ENCODE measurements at regions not wholly inside any gene's neighbourhood (a gene's known extent, or its start where the extent isn't known, plus 50 kb on each side); places are given as distances from the start of the nearest gene placed in this dataset.
"Not testable (repeated sequence)": the region's sequence is repeated elsewhere in the genome, so short reads cannot be mapped to it uniquely, and the experiment has no call there.

DNA sequence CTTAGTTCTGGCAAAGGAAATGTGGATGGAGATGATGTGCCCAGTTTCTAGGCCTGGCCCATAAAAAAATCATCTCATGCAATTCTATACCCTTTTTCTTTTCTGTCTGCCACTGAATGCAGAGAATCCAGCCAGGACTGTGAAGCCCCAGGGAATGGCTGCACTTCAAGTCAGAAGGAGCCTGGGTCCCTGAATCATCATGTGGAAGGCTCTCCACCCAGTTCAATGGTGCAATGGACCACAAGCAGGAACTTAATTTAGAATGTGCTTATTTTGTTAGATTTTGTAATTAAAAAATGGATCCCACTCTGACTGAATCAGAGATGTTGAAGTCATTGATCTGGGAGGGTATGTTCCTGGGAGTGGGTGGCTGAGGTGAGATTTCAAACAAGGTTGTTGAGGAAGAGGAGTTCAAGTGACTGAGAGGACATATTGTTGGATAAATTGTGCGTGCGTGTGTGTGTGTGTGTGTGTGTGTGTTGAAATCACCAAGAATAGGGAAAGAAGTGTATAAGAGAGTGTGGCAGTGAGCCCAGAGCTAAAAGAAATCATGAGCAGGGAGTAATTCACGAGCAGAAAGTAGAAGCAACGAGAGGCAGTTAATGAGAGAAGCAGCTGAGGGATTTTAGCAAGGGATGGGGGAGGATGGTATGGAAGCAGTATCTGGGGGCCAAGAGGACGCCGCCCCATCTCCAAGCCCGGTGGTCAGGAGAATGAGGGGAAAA lies 125.4 kb downstream of the TMX1 start:
- no peaks in the 10 kb centered on the region for H3K36me3 ChIP-seq
- no peak for DNase-seq
- TF ChIP-seq, protein P1, sequence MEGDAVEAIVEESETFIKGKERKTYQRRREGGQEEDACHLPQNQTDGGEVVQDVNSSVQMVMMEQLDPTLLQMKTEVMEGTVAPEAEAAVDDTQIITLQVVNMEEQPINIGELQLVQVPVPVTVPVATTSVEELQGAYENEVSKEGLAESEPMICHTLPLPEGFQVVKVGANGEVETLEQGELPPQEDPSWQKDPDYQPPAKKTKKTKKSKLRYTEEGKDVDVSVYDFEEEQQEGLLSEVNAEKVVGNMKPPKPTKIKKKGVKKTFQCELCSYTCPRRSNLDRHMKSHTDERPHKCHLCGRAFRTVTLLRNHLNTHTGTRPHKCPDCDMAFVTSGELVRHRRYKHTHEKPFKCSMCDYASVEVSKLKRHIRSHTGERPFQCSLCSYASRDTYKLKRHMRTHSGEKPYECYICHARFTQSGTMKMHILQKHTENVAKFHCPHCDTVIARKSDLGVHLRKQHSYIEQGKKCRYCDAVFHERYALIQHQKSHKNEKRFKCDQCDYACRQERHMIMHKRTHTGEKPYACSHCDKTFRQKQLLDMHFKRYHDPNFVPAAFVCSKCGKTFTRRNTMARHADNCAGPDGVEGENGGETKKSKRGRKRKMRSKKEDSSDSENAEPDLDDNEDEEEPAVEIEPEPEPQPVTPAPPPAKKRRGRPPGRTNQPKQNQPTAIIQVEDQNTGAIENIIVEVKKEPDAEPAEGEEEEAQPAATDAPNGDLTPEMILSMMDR (IDR thresholded peaks at IDR 0.05; ENCODE audit: low read depth, low read length) = no peak
- no peak overlapping the region for H3K4me3 ChIP-seq (ENCODE audit: low read depth, low read length)
- no peaks in the 10 kb centered on the region for H3K27me3 ChIP-seq (ENCODE audit: insufficient read depth, low read depth, severe bottlenecking)
- no peaks in the 10 kb centered on the region for H3K9me3 ChIP-seq (ENCODE audit: severe bottlenecking)
- H3K27ac ChIP-seq = no peak overlapping the region

DNA sequence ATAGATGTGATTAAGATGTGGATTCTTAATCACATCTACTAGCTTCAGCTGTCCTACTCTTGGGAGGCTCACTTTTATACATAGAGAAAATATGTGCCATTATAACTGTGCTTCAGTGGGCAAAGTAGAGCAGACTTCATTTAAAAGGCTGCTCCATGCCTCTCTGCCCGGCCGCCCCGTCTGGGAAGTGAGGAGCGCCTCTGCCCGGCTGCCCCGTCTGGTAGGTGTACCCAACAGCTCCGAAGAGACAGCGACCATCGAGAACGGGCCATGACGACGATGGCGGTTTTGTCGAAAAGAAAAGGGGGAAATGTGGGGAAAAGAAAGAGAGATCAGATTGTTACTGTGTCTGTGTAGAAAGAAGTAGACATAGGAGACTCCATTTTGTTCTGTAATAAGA lies 126.4 kb downstream of the TMX1 start:
- not testable (repeated sequence) for DNase-seq; H3K4me3 ChIP-seq (ENCODE audit: low read depth, low read length); H3K27me3 ChIP-seq (ENCODE audit: insufficient read depth, low read depth, severe bottlenecking); H3K36me3 ChIP-seq; H3K9me3 ChIP-seq (ENCODE audit: severe bottlenecking)
- 0 out of 2 replicates have a peak overlapping the region, but pooled peaks have one; percentile 23 for H3K27ac ChIP-seq

DNA sequence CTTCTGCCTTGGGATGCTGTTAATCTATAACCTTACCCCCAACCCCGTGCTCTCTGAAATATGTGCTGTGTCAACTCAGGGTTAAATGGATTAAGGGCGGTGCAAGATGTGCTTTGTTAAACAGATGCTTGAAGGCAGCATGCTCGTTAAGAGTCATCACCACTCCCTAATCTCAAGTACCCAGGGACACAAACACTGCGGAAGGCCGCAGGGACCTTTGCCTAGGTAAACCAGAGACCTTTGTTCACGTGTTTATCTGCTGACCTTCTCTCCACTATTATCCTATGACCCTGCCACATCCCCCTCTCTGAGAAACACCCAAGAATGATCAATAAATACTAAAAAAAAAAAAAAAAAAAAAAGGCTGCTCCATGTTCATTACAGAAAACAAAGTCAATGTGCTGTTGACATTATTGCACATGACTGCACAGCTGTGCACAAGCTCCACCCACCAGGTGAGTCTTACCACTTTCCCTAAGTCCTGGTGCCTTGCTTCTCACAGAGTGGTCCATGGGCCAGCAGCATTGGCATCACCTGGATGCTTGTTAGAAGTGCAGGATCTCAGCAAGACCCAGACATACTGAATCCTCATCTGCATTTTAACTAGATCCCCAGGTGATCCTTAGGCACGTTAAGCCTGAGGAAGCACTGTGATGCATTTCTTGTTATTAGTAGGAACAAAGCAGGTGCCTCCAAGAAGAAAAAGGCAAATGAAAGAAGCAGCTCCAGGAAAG lies 127.0 kb downstream of the TMX1 start:
- not testable (repeated sequence) for H3K9me3 ChIP-seq (ENCODE audit: severe bottlenecking); H3K4me3 ChIP-seq (ENCODE audit: low read depth, low read length); H3K36me3 ChIP-seq; H3K27me3 ChIP-seq (ENCODE audit: insufficient read depth, low read depth, severe bottlenecking); H3K27ac ChIP-seq; DNase-seq

DNA sequence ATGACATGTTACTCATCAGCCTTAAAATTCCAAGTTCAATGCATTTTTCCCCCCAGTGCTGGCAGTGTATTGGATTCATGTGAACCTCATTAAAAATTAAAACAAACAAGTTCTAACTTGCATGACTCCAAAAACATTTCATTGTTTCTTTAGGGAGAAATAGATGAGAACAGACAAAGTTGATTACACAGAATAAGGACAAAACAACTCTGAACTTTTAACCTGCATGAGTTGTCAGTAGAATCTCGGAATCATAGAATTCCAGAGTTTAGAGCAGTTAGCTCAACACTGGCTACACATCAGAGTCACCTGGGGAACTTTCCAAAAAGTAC lies 127.5 kb downstream of the TMX1 start:
- Histone ChIP-seq H3K36me3 (no peaks in the 10 kb centered on the region), H3K27ac (no peak overlapping the region), H3K9me3 (ENCODE audit: severe bottlenecking) (no peaks in the 10 kb centered on the region), H3K4me3 (ENCODE audit: low read depth, low read length) (no peak overlapping the region), H3K27me3 (ENCODE audit: insufficient read depth, low read depth, severe bottlenecking) (no peaks in the 10 kb centered on the region)
- DNase-seq = no peak
- TF ChIP-seq, protein P1 (IDR thresholded peaks at IDR 0.05; ENCODE audit: low read depth, low read length) = no peak

DNA sequence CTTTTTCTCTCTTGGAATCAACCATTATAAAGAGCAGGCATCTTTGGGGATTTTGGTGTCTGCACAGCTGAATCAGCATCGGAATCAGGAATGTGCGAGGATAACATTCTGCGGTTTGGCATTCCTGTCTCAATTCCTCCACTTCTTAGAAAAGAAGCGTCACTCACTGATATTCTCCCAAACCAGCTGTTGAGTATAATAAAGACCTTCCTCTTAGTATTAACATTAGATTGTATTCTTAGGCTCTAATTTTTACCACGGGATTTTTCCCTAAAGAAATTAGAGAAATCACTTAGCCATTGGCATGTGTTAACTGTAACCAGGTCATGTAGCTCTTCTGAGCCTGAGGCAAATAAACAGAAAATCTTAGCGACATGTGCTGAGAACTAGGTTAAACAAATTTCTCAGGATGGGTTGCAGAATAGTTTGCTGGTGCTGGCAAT lies 128.7 kb downstream of the TMX1 start:
- TF ChIP-seq, protein P1 (IDR thresholded peaks at IDR 0.05; ENCODE audit: low read depth, low read length) = no peak
- Histone ChIP-seq H3K4me3 (ENCODE audit: low read depth, low read length) (no peak overlapping the region), H3K36me3 (no peaks in the 10 kb centered on the region), H3K27ac (no peak overlapping the region), H3K9me3 (ENCODE audit: severe bottlenecking) (no peaks in the 10 kb centered on the region), H3K27me3 (ENCODE audit: insufficient read depth, low read depth, severe bottlenecking) (no peaks in the 10 kb centered on the region)
- DNase-seq = no peak

DNA sequence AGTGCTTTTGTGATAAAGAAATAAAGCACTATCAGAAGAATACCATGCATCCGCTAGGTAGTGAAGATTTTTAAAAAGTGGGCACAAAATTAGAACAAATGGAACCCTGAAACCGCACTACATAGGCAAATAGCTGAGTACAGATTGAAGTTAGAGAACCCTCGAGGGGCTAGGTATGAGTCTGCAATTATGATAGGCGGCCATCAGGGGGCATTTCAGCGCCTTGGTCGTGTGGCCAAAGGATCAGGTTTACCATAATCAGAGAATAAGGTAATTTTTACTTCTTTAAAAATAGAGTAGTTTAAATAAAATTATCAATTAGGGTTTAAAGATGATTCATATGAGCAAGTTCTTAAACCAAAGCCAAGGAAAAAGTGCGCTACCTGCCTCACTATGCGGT lies 129.8 kb downstream of the TMX1 start:
- no peaks in the 10 kb centered on the region for H3K9me3 ChIP-seq (ENCODE audit: severe bottlenecking)
- no peaks in the 10 kb centered on the region for H3K27me3 ChIP-seq (ENCODE audit: insufficient read depth, low read depth, severe bottlenecking)
- no peaks in the 10 kb centered on the region for H3K36me3 ChIP-seq
- no peak overlapping the region for H3K4me3 ChIP-seq (ENCODE audit: low read depth, low read length)
- no peak overlapping the region for H3K27ac ChIP-seq
- peak; percentile 46 for DNase-seq
- TF ChIP-seq, protein P1 (IDR thresholded peaks at IDR 0.05; ENCODE audit: low read depth, low read length) = peak; percentile 51
